Psoas muscle (tissue), 7 donors: ENCODE measurements at regions not wholly inside any gene's neighbourhood (a gene's known extent, or its start where the extent isn't known, plus 50 kb on each side); places are given as distances from the start of the nearest gene placed in this dataset.

Experiments
- ATAC-seq, 4 donors: fragments of 200-7000 bp; cut with Tn5 transposase; one replicate each; pipeline ENCODE4 v1.9.1; 2020; ENCODE audit warnings: moderate library complexity in 3 of 4, mild to moderate bottlenecking in 2 of 4
- DNase-seq, 2 donors: peaks; one replicate each; pipeline ENCODE4 v3.0.0-alpha.2; 2020
- H3K27ac ChIP-seq: fragments of 200-600 bp; one replicate; pipeline ENCODE4 v1.8.0; 2022
- H3K27me3 ChIP-seq, 3 donors: fragments of 200-600 bp in 1 of 3; one replicate each; pipeline versions ENCODE4 v1.6.1 to v1.8.0; 2013 to 2022; ENCODE audit warnings: low read length in 2 of 3, mild to moderate bottlenecking in 2 of 3, moderate library complexity in 1 of 3; ENCODE audit not compliant: insufficient read depth in 3 of 3
- H3K36me3 ChIP-seq, 2 donors: fragments of 200-600 bp in 1 of 2; one replicate each; pipeline versions ENCODE4 v1.6.1 to v1.8.0; 2013 to 2022; ENCODE audit warnings: low read depth in 1 of 2, mild to moderate bottlenecking in 1 of 2, moderate library complexity in 1 of 2; ENCODE audit not compliant: insufficient read depth in 1 of 2
- H3K4me1 ChIP-seq: fragments of 200-600 bp; one replicate; pipeline ENCODE4 v1.8.0; 2022
- H3K4me3 ChIP-seq: fragments of 200-600 bp; one replicate; pipeline ENCODE4 v1.8.0; 2022; ENCODE audit warnings: mild to moderate bottlenecking
- H3K9me3 ChIP-seq: fragments of 200-600 bp; one replicate; pipeline ENCODE4 v1.8.0; 2022
- CTCF ChIP-seq: fragments of 200-600 bp; IDR thresholded peaks from one replicate; pipeline ENCODE4 v1.8.0; 2022; ENCODE audit warnings: antibody characterized with exemption
- WGBS, 3 donors: extraction: QIAGEN DNeasy Blood & Tissue Kit; methylation state at CpG; one replicate each; pipeline versions ENCODE4 v1.1.6 to v1.1.7; 2013; 5-methylcytosine and 5-hydroxymethylcytosine counted together
- intact Hi-C, 2 donors: fragments of 100-400 bp; cut with DNase I; formaldehyde crosslinking; loops; one replicate each; pipeline versions ENCODE4 v1.11.0 to v1.14.2; 2022
- donor health status: healthy with polysubstance abuse.
- donor health status: DM: no; HTN: no; CAD: no; lungs with moderate emphysema.
- donor health status: Bipolar disorder and iron deficiency.
- donor health status: healthy.
- donor health status: DM: yes; HTN: yes; CAD: no.
- donor health status: DM: no; HTN: no; CAD: no.
- donor health status: DM: yes; HTN: yes; CAD: no.

- Histone ChIP-seq H3K27me3 (peaks cover 0 to 9% (median 8%) of the 10 kb centered on the region in 3 donors), H3K4me3 (no peak overlapping the region), H3K9me3 (no peaks in the 10 kb centered on the region), H3K4me1 (no peaks in the 10 kb centered on the region), H3K27ac (no peak overlapping the region), H3K36me3 (no peaks in the 10 kb centered on the region)
- no peak for TF ChIP-seq CTCF
- DNase-seq: no peak
- WGBS, 3 donors: 79 to 80% (median 79%) methylated on average over 12 of the region's 12 CpGs
- ATAC-seq: no peak
- intact Hi-C loops: no loop called here
Observed at GRCh38 chr21:41593051-41593759, 85.2 kb upstream of the TMPRSS2 start.

- WGBS, 3 donors: 89 to 90% (median 90%) methylated on average over 10 of the region's 10 CpGs
Observed at GRCh38 chr21:41589620-41590175, 81.7 kb upstream of the TMPRSS2 start.

GRCh38 chr21:41589131-41589530 is 81.2 kb upstream of the TMPRSS2 start:
- WGBS, 3 donors: 83 to 90% (median 88%) methylated on average over 2 of the region's 2 CpGs
- DNase-seq: no peak

More at GRCh38 chr21:41589620-41590175, 81.7 kb upstream of the TMPRSS2 start:
- H3K9me3 ChIP-seq: no peaks in the 10 kb centered on the region
- DNase-seq (no peak), ATAC-seq (no peak)
- H3K4me1 ChIP-seq: no peaks in the 10 kb centered on the region
- H3K4me3 ChIP-seq: no peak overlapping the region
- no peak for TF ChIP-seq CTCF
- H3K27ac ChIP-seq: no peak overlapping the region
- H3K27me3 ChIP-seq: peaks cover 0 to 6% (median 5%) of the 10 kb centered on the region in 3 donors
- no peaks in the 10 kb centered on the region for H3K36me3 ChIP-seq
- intact Hi-C loops: no loop called here

GRCh38 chr21:41585199-41585994 is 77.4 kb upstream of the TMPRSS2 start:
- no peak for TF ChIP-seq CTCF
- ATAC-seq (no peak), DNase-seq (no peak)
- WGBS, 3 donors: 83 to 87% (median 83%) methylated on average over 14 of the region's 14 CpGs
- intact Hi-C loops: no loop called here
- no peaks in the 10 kb centered on the region for H3K36me3 ChIP-seq
- H3K27me3 ChIP-seq: peaks cover 0 to 7% (median 0%) of the 10 kb centered on the region in 3 donors
- no peaks in the 10 kb centered on the region for H3K9me3 ChIP-seq
- H3K4me1 ChIP-seq: no peaks in the 10 kb centered on the region
- H3K4me3 ChIP-seq: no peak overlapping the region
- no peak overlapping the region for H3K27ac ChIP-seq

More at GRCh38 chr21:41589131-41589530, 81.2 kb upstream of the TMPRSS2 start:
- no peaks in the 10 kb centered on the region for H3K36me3 ChIP-seq
- H3K9me3 ChIP-seq: no peaks in the 10 kb centered on the region
- intact Hi-C loops: no loop called here
- TF ChIP-seq CTCF: no peak
- ATAC-seq: no peak
- peaks cover 0 to 5% (median 4%) of the 10 kb centered on the region in 3 donors for H3K27me3 ChIP-seq
- H3K27ac ChIP-seq: no peak overlapping the region
- H3K4me1 ChIP-seq: no peaks in the 10 kb centered on the region
- H3K4me3 ChIP-seq: no peak overlapping the region
